ENCODE measurements at regions not wholly inside any gene's neighbourhood (a gene's known extent, or its start where the extent isn't known, plus 50 kb on each side); places are given as distances from the start of the nearest gene placed in this dataset.

GRCh38 chr3:74346896-74347295, 267.6 kb downstream of the CNTN3 start:
- no peak for DNase-seq

GRCh38 chr3:74345701-74346100, 268.8 kb downstream of the CNTN3 start:
- no peak for DNase-seq

GRCh38 chr3:74344865-74345440, 269.5 kb downstream of the CNTN3 start:
- DNase-seq, result no peak

GRCh38 chr3:74343391-74343790, 271.1 kb downstream of the CNTN3 start:
- no peak for DNase-seq

GRCh38 chr3:74338998-74339397, 275.5 kb downstream of the CNTN3 start:
- DNase-seq, result no peak

GRCh38 chr3:74332165-74332564, 282.3 kb downstream of the CNTN3 start:
- no peak for DNase-seq

- DNase-seq, result peak; percentile 75
Measured at GRCh38 chr3:74331711-74332110, 282.7 kb downstream of the CNTN3 start.

GRCh38 chr3:74329096-74329495, 285.4 kb downstream of the CNTN3 start:
- no peak for DNase-seq

GRCh38 chr3:74328435-74328834, 286.0 kb downstream of the CNTN3 start:
- no peak for DNase-seq

GRCh38 chr3:74315291-74315690, 299.2 kb downstream of the CNTN3 start:
- peak; percentile 33 for DNase-seq

GRCh38 chr3:74314696-74315095, 299.8 kb downstream of the CNTN3 start:
- DNase-seq, result no peak

- DNase-seq, result no peak
Measured at GRCh38 chr3:74309716-74310115, 304.7 kb downstream of the CNTN3 start.

- DNase-seq, result no peak
Measured at GRCh38 chr3:74304424-74304823, 310.0 kb downstream of the CNTN3 start.

- no peak for DNase-seq
Measured at GRCh38 chr3:74303711-74304110, 310.7 kb downstream of the CNTN3 start.

- DNase-seq, result no peak
Measured at GRCh38 chr3:74302969-74303368, 311.5 kb downstream of the CNTN3 start.

GRCh38 chr3:74302281-74302680, 312.2 kb downstream of the CNTN3 start:
- no peak for DNase-seq

GRCh38 chr3:74301056-74301455, 313.4 kb downstream of the CNTN3 start:
- DNase-seq, result no peak

GRCh38 chr3:74295479-74295878, 319.0 kb downstream of the CNTN3 start:
- DNase-seq, result no peak

GRCh38 chr3:74288761-74289160, 325.7 kb downstream of the CNTN3 start:
- no peak for DNase-seq

GRCh38 chr3:74287557-74287956, 326.9 kb downstream of the CNTN3 start:
- peak; percentile 75 for DNase-seq

- DNase-seq, result peak; percentile 67
Measured at GRCh38 chr3:74282202-74282601, 332.3 kb downstream of the CNTN3 start.

- DNase-seq, result peak; percentile 21
Measured at GRCh38 chr3:74281705-74282104, 332.8 kb downstream of the CNTN3 start.

- no peak for DNase-seq
Measured at GRCh38 chr3:74273555-74274402, 340.7 kb downstream of the CNTN3 start.

- DNase-seq, result peak; percentile 43
Measured at GRCh38 chr3:74273091-74273490, 341.4 kb downstream of the CNTN3 start.

GRCh38 chr3:74271541-74271940, 342.9 kb downstream of the CNTN3 start:
- peak; percentile 43 for DNase-seq

Measured in fibroblast of skin of right quadriceps (primary cell).